NOMO-1 (cell line): ENCODE measurements at regions not wholly inside any gene's neighbourhood (a gene's known extent, or its start where the extent isn't known, plus 50 kb on each side); places are given as distances from the start of the nearest gene placed in this dataset.
A peak's percentile ranks its signal among the peaks of the same experiment; 100 is the strongest.
"Not testable (repeated sequence)": the region's sequence is repeated elsewhere in the genome, so short reads cannot be mapped to it uniquely, and the experiment has no call there.

Source experiments
- DNase-seq, 2 experiments: peaks; one replicate each; lab custom pipeline; 2025; ENCODE audit not compliant: unreplicated experiment in 2 of 2; lab: John Stamatoyannopoulos, UW

DNA sequence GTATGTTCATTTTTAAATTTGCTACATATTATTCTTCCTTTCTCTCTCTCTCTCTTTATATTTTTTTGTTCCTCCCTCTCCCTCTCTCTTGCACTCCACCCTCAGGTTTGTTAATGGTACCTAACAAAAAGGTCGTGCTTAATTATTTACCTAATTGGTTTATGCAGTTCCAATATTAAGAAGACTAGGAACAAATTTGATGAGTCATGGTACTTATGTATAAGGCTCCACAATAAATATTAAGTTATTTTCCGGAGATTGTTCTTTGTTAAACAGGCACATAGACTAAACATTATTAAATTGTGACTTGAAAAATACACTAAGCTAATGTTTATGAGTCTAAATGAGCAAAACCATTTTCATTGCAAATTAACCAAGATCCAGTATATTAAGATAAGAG, 1200.8 kb upstream of the ALCAM start:
- no peak for DNase-seq

DNA sequence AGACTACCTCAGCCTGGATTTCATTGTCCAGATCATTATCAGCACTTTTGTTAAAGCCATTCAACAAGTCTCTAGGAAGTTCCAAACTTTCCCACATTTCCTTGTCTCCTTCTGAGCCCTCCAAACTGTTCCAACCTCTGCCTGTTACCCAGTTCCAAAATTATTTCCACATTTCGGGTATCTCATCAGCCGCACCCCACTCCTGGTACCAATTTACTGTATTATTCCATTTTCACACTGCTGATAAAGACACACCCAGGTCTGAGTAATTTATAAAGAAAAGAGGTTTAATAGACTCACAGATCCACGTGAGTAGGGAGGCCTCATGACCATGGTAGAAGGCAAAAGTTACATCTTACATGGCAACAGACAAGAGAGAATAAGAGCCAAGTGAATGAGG, 1198.3 kb upstream of the ALCAM start:
- no peak for DNase-seq

DNA sequence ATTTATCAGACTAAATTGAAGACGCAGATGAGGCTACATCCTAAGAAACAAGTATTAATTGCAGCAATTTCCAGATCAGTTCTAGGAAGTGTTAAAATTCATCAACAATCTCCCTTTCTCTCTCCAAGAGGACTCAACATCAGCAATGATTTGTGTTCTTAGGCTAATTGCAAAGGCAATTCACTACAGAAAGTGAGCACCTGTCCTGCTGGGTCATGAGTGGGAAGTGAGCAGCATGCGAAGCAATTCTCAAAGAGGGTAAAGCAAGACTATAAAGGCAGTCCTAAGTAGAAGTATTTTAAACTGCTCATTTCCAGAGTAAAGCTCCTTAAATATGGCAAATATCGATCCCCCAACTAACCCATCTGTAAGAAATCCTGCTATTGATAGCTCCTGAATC, 1191.0 kb upstream of the ALCAM start:
- DNase-seq: no peak

DNA sequence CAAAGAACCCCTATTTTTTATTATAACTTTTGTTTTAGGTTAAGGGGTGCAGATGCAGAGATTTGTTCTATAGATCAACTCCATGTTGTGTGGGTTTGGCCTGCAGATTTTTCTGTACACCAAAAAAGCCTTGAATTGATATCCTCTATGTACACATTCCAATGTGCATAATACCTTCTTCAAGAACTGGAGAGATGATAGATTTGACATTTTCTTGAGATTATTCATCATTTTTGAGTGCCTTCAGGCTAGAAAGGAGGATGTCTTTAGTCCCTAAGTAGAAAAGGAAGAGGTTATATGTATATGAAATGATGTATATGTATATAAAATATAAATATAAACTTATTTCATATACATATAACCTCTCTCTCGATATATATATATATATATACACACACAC, 1190.0 kb upstream of the ALCAM start:
- DNase-seq: no peak

DNA sequence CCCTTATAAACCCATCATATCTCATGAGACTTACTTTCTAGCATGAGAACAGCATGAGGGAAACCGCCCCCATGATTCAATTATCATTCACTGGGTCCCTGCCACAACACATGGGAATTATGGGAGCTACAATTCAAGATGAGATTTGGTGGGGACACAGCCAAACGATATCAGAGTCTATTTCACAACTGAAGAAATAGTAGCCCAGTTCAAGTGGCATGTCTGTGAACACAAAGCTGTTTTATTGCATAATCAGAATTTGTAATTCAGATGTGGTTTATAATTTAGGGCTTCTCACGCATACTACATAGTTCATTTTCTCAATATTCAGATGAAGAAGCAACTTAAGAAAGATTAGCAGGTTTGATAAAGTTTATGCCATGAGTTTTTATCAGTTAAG, 1188.0 kb upstream of the ALCAM start:
- DNase-seq: no peak

DNA sequence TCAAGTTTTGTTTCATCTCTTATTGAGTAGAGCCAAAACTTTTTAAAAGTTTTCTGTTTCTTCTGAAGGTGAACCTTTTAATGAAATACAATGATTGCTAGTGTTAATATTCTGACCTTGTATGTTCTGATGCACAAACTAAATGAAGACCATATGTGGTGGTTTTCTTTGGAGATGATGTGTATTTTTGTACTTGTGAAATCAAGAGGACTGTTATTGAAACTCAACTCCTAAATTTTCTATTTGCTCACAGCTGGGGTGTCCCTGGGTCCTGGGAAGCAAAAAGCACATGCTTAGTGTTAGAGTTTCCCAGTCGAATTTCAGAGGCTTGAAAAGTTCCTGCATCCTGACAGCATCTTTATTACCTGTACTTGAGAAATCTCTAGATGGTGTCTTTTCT, 1185.8 kb upstream of the ALCAM start:
- no peak for DNase-seq

DNA sequence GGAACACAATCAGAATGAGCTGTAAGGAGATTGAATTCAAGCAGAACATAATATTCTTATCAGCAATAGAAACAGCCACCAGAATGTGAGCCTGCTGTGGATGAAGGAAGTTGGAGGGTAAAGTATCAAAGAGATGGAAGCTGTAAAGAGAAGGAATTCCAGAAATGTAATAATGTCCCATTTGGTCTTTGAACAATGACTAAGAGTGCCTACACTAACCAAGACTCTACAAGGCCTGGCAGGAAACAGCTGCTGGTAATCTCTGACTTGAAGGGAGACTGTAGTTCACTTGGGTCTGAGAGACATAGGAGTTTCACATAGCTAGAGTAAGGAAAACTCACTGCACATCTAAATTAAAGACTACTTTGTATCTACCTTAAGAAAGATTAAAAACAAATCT, 1176.0 kb upstream of the ALCAM start:
- DNase-seq: no peak

DNA sequence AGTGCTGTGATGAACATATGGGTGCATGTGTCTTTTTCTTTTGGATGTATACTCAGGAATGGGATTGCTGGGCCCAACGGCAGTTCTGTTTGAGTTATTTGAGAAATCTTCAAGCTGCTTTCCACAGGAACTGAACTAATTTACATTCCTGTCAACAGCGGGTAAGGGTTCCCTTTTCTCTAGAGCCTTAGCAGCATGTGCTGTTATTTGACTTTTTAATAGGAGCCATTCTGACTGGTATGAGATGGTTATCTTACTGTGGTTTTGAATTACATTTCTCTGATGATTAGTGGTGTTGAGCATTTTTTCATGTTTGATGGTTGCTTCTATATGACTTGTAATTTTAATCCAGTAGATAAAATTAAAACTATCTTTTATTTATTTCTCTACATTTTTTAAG, 1168.6 kb upstream of the ALCAM start:
- no peak for DNase-seq

DNA sequence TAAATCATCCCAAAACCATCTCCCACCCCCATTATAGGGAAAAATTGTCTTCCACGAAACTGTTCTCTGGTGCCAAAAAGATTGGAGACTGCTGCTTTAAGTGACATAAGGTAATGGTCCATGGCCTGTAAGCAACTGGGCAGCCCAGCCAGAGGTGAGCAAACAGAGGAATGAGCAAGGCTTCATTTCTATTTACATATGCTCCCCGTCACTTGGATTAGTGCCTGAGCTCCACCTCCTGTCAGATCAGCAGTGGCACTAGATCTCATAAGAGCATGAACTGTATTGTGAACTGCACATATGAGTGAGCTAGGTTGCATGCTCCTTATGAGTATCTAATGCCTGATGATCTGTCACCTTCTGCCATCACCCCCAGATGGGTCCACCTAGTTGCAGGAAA, 1159.8 kb upstream of the ALCAM start:
- no peak for DNase-seq

DNA sequence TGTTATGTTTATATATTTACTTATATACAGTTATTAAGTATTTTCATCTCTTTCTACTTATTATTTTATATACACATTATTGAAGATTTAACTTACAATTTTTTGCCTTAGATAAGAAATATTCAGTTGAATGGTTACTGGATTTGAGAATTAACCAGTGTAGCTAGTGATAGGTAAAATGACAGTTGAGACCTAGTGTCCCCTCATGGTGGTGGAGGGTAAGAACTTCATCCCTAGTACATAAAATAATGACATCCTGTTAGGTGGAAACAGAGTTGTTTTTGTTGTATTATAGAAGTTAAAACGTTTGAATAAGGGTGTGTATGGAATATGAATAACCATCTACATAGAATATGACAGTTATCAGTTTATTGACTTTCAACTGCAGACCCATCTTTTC, 1152.4 kb upstream of the ALCAM start:
- no peak for DNase-seq

DNA sequence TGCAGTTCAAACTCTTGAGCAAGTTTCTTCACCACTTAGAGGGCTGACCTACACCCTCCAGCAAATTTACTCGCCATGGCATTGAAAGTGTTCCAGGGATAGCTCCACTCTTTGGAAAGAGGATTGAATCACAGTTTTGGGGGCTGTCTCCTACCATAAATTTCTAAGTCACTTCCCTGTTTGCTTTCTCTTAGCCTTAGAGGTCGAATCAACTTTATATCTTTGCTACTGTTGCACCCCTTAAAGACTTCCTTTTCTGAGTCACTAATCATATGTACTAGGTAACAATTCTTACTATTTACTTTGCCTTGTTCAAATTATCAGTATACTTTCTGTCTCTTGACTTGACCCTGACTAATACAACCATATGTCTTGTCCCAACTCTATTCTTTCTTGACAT, 1151.8 kb upstream of the ALCAM start:
- DNase-seq: no peak

DNA sequence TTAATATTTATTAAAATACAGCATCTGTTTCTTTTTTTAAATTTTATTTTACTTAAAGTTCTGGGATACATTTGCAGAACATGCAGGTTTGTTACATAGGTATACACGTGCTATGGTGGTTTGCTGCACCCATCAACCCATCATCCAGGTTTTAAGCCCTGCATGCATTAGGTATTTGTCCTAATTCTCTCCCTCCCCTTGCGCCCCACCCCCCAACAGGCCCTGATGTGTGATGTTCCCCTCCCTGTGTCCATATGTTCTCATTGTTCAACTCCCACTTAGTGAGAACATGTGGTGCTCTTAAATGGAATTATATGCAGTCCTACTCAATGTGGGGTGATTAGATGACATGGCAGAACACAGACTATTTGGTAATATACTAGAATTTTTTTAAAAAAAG, 1147.7 kb upstream of the ALCAM start:
- not testable (repeated sequence) for DNase-seq

DNA sequence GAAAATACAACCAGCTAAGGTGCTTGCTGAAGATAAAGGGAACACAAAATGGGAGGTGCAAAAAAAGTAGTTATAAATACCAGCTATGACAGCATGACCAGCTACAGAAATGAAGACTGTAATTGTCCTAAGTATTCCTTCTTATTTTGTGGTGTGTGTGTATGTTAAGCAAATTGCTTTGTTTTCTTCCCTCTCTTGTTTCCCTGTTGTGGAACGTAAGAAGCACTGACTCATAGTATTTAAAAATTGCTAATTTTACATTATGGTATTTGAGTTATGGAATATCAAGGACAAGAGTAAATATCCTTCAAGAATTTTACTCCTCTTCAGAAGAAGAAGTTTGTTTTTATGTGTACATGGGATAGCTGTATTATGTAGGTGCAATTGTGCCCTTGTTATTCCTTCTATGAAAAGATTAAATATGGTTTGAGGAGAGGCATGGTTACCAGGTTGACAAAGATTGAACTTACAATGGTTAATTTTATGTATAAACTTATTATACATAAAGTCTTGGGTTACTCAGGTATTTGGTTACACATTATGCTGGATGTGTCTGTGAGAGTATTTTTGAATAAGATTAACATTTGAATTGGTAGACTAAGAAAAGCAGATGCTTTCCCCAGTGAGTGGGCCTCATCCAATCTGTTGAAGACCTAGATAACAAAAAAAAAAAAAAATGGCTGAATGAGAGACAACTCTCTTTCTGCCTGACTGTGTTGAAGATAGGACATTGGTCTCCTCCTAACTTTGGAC, 1132.1 kb upstream of the ALCAM start:
- no peak for DNase-seq

DNA sequence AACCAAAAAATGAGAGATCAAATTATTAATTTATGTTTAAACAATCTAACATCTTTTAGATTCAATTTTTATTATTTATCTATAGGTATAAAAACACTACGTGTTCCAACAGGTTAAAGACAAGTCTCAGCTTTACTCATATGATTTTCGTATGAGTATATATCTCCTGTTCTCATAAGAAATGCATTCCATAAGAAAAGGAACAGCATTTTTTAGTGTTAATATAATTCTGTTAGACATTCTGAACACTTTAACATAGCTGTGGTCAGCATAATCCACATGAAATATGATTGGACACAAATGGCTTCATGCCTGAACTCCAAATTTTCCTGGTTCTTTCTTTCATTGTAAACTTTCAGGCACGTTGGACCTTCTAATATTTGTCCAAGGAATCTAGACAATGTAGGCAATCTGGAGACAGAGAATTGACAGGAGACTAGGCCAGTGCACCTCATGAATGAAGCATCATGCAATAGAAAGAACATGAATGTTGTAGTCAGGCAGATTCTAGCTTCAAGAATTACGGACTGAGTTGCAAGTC, 1122.0 kb upstream of the ALCAM start:
- no peak for DNase-seq

DNA sequence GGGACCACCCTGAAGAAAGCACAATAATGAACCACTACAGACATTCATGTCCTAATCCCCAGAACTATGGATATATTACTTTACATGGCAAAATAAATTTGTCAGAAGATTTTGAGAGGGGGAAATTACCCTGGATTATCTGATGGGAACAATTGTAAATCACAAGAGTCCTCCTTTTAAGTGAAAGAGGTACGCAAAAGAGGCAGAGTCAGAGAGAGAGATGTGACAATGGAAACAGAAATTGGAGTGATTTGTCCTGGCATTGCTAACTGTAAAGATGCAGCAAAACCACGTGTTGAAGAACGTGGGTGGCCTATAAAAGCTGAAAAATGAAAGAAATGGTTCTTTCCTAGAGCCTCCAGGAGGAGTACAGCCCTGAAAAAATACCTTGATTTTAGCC, 1121.4 kb upstream of the ALCAM start:
- DNase-seq: no peak

DNA sequence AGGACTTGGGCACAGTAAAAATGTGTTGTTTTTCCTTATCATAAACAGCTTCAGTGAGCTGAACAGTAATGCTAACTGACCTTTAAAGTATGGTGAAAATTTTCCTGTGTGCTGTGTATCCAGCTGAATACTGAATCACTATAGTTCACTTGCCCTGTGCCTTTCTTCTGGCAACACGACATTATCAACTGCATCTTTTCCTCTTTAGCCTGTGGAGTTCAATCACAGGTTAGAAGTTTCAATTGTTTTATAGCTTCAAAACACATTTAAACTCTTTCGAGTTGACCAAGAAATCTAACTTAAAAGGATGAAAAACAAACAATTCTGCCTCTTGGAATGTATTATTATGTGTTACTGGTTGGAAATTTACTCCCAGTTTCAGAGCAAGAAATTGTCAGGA, 1120.7 kb upstream of the ALCAM start:
- no peak for DNase-seq

DNA sequence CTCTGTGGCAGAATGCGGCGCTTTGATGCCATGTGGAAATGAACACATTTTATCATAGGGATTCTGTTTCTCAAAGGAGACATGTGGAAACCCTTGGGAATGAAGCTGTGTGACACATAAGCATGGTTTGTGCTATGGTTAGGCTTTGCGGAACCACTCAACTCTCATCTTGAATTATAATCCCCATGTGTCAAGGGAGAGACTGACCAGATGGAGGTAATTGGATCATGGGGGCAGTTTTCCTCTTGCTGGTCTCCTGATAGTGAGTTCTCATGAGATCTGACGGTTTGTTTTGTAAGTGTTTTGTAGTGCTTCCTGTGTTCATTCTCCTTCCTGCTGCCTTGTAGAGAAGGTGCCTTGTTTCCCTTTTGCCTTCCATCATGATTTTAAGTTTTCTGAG, 1109.2 kb upstream of the ALCAM start:
- no peak for DNase-seq

DNA sequence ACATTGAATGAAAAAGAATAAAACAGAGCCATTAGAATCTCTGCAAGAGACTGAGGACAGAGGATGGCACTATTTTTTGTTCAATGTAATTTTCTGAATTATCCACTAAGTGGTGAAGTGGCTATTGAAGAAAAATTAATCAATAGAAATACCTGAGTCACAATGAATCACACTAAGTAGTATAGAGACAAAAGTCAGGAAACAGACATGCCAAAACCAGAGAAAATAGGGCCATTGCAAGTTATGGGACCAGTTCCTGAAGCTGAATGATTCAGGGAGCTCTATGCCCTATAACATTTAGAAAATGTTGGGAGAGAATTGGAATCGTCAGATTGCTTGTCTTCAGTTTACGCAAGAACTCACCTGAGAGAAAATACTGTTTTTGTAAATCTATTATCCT, 1103.2 kb upstream of the ALCAM start:
- DNase-seq: no peak

DNA sequence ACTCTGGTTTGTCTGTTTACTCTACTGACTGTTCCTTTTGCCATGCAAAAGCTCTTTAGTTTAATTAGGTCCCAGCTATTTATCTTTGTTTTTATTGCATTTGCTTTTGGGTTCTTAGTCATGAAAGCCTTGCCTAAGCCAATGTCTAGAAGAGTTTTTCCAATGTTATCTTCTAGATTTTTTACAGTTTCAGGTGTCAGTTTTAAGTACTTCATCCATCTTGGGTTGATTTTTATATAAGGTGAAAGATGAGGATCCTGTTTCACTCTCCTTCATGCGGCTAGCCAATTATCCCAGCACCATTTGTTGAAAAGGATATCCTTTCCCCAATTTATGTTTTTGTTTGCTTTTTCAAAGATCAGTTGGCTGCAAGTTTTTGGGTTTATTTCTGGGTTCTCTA, 1100.5 kb upstream of the ALCAM start:
- DNase-seq: not testable (repeated sequence)

DNA sequence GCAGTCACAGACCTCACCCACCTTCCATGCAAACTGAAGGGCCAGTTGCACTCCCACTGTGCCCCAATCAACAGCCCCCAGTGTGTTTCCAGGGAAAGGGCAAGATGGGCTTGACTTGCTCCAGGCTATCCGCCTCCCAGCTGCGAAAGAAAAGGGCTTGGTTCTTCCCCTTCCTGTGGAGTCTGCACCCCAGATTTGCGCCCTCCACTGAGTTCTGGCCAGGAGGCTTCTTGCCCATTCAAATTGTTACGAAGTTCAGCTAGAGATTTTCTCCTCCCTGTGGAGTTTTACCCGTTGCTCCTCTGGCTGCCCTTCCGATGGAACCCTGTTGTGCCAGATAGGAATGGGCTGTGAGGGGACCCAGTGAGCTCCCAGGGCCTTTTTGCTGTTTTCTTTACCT, 1096.9 kb upstream of the ALCAM start:
- no peak for DNase-seq

DNA sequence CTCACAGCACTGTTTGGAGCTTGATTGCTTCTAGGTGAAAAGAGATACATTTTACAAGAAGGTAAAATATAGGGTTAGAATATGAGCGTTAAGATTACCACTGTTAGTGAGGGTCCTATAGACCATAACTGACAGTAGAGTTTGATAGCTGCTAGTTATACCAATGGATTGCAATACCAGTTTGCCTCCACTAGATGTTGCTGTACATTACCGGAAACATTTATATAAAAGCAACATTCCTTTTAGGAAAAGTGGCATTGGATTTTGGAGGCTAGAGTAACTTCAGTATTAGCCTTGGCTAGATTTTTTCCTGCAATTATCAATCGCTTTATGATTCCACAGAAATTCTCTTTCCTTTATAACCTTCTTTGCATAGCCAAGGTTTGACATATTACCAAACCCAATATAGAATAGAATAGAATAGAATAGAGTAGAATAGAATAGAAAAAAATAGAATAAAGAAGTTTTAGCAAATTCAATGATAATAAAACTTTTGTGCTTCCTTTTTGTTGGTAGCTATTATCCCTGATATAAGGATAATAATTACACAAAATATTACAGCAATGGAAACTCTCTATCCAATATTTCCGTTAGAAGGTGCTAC, 1093.6 kb upstream of the ALCAM start:
- peak in 1 of 2 experiments; percentile 1 for DNase-seq

DNA sequence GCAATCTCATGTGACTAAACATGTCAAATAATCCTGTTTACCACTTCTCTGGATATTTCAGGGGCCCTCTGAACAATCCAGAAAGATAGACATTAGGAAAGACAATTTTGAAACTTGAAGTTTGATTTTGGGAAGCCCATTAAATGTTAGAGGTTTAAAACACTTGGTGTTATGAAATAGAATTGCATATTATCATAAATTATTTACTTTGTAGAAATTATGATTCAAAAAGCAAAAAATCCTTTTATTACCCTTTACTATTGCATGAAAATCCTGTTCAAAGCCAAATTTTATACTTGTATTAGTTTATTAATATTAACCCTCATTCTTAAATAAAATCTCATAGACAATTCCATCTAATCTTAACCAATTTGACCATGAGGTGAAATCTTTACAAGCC, 1091.5 kb upstream of the ALCAM start:
- DNase-seq: no peak

DNA sequence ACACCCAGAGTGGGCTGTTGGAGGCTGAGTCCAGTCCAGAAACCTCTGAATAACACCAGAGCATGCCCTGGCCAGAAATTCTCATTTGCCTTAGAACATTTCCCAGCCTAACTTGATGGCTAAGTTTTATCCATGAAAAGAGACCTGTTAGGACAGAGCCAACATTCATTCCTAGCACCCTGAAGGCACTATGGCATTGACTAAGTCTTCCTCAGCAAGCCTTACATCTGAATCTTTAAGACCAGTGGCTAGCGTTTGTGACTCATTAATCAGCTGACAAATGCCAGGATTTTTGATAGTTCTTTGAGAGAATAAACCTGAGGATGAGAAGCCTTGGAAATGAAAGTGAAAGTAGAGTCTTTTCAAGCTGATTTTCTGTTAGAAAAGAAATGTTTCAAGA, 1087.1 kb upstream of the ALCAM start:
- DNase-seq: peak in 1 of 2 experiments; percentile 43
